ENCODE measurements at regions not wholly inside any gene's neighbourhood (a gene's known extent, or its start where the extent isn't known, plus 50 kb on each side); places are given as distances from the start of the nearest gene placed in this dataset.
A peak's percentile ranks its signal among the peaks of the same experiment; 100 is the strongest.

DNA sequence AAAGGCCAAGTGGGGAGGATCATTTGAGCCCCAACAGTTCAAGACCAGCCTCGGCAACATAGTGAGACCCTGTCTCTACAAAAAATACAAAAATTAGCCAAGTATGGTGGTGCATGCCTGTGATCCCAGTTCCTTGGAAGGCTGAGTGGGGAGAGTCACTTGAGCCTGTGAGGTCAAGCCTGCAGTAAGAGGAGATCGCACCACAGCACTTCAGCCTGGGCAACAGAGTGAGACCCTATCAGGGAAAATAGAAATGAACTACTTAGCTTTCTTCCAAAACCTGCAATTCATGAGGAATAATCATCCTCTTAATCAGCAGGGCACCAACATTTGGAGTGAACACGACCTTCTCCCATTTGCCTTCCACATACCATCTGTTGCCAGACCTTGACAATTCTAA is 96.1 kb downstream of the OR2K2 start:
- FAIRE-seq (no peak), DNase-seq (ENCODE audit: insufficient read length, low spot score) (no peak)
- no peak for TF ChIP-seq POLR2A (IDR thresholded peaks at IDR 0.05; ENCODE audit: low read depth, low read length)

DNA sequence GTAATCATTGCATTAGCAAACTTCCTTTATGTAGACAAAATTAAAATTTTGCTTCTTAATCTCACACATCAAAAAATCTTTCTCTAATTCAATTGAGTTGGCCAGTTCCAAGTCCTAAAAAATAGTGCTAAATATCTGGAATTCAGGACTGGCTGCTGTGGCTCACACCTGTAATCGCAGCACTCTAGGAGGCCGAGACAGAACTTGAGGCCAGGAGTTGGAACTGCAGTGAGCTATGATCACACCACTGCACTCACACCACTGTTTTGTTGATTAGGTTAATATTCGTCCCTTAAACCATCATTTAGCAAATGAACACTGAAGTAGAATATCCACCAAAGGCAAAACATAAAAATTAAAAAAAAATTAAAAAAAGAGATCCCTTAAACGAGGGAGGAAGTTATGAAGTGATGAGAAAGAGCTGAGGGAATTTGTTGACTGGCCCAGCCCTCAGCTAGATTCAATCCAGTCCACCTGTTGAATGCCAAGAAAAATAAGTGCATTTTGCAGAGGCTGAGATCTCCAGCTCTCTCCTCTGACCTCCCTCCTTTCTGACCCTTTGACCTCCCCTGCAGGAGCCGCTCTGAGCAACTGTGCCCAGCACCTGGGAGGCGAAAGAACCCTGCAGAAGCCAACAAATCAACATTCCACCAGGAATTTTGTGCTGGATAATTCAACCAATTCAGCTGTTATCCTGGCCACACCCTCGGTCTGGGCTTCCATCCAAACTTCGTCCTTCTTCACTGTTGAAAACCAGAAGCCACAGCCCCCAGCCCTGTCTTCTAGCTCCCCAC is 96.8 kb downstream of the OR2K2 start:
- DNase-seq (ENCODE audit: insufficient read length, low spot score) (peak; percentile 15), FAIRE-seq (peak; percentile 80)
- TF ChIP-seq POLR2A (IDR thresholded peaks at IDR 0.05; ENCODE audit: low read depth, low read length) = no peak

DNA sequence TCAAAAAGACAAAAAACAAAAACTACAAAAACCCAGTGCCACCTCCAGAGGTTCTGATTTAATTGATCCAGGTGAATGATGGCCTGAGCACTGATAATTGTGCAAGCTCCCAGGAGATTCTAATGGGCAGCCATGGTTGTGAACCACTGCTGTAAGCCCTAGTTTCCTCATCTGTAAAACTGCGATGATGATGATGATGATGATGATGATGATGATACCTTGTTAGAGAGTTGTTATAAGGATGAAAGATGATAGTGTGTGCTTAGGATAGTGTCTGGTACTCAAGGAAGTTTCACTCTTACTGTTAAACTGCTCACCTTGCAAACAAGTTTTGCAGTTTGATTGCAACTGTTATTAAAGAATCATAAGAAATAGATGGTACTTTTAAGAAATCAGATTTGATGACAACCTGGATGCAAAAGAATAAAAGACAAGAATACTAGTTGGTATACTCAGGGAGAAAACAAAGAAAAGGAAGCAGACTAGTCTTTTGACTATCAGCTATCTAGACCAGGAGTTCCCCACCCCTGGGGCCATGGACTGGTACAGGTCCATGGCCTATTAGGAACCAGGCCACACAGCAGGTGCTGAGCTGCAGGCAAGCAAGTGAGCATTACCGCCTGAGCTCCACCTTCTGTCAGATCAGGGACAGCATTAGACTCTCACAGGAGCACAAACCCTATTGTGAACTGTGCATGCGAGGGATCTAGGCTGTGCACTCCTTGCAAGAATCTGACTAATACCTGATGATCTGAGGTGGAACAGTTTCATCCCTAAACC is 98.0 kb downstream of the OR2K2 start:
- FAIRE-seq = peak; percentile 33
- no peak for DNase-seq (ENCODE audit: insufficient read length, low spot score)
- no peak for TF ChIP-seq POLR2A (IDR thresholded peaks at IDR 0.05; ENCODE audit: low read depth, low read length)

DNA sequence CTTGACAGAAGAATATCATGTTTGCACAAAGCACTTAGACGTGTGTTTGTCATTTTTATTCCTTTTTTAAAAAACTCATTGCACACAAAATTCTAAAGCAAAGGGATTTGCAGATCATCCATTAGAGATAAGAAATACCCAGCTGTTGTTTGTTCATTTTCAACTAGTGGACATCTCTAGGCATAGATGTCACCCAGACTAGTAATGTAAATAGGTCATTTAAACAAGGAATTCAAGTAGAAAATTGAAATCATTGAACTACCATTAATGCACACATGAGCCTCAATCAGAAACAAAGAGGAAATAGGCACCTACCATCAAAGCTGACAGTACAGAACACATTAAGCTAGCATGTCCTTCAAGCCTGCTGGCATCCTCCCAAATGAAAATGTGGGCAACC is 107.3 kb downstream of the OR2K2 start:
- TF ChIP-seq POLR2A (IDR thresholded peaks at IDR 0.05; ENCODE audit: low read depth, low read length) = no peak
- DNase-seq (ENCODE audit: insufficient read length, low spot score) (no peak), FAIRE-seq (no peak)

DNA sequence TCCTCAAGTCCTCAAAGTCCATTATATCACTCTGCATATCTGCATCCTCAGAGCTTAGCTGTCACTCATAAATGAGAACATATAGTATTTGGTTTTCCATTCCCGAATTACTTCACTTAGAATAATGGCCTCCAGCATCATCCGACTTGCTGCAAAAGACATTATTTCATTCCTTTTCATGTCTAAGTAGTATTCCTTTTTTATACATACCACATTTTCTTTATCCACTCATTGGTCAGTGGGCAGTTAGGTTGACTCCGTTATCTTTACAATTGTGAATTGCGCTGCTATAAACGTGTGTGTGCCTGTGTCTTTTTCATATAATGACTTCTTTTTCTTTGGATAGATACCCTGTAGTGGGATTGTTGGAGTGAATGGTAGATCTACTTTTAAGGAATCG is 117.2 kb downstream of the OR2K2 start:
- no peak for TF ChIP-seq POLR2A (IDR thresholded peaks at IDR 0.05; ENCODE audit: low read depth, low read length)
- FAIRE-seq = no peak
- no peak for DNase-seq (ENCODE audit: insufficient read length, low spot score)

DNA sequence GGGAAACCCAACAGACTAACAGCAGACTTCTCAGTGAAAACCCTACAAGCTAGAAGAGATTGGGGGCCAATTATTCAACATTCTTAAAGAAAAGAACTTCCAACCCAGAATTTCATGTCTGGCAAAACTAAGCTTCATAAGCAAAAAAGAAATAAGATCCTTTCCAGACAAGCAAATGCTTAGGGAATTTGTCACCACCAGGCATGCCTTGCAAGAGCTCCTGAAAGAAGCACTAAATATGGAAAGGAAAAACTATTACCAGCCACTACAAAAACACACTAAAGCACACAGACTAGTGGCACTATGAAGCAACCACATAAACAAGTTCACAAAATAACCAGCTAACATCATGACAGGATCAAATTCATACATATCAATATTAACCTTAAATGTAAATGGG is 131.1 kb downstream of the OR2K2 start:
- FAIRE-seq (no peak), DNase-seq (ENCODE audit: insufficient read length, low spot score) (no peak)
- TF ChIP-seq POLR2A (IDR thresholded peaks at IDR 0.05; ENCODE audit: low read depth, low read length) = no peak

DNA sequence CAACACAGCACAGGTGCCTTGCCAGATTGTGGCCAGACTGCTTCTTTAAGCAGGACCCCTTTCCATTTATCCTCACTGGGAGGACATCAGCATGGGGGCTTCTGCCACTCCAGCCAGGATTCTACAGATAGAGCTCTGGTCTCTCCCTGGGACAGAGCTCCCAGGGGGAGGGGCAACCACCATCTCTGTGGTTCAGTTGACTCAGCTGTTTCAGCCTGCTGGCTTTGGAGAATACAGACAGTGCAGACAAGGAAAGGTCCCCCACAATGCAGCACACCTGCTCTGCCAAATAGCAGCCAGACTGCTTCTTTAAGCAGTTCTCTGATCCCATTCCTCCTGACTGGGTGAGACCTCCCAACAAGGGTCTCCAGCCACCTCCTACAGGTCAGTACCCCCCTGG is 132.8 kb downstream of the OR2K2 start:
- no peak for FAIRE-seq
- no peak for TF ChIP-seq POLR2A (IDR thresholded peaks at IDR 0.05; ENCODE audit: low read depth, low read length)
- no peak for DNase-seq (ENCODE audit: insufficient read length, low spot score)

DNA sequence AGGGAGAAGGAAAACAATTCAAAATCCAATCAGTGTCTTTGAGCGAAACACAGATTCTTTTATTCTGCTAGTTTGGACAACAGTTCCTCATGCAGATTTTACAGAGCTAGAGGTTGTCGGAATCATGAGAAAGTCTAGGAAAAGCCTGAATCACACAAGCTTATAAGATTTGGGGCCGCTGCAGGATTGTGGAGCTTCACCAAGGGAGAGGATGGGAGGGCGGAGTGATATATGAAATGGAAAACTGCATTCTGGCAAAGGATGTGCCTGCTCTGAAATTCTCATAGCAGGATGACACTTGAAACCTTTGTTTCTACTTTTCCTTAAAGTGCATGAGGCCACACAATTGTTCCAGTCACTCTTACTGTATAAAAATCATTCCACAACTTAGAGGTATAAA is 134.3 kb downstream of the OR2K2 start:
- FAIRE-seq = no peak

DNA sequence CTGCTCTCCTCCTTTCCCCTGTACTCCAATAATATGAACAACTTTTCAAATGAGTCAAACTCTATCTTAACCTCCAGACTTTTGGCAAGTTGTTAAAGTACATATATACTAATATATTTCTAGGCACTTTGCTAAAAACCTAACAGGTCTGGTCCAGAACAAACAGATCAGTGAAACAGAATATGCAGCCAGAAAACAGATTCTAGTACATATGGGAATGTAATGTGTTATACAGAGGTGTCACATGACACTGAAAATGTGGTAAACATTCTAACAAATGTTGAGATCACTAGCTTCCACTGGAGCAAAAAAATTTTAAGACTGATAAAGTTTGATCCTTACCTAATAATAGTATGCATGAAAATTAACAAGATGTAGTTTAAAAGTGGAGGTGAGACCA is 136.9 kb downstream of the OR2K2 start:
- FAIRE-seq (no peak), DNase-seq (ENCODE audit: insufficient read length, low spot score) (no peak)
- no peak for TF ChIP-seq POLR2A (IDR thresholded peaks at IDR 0.05; ENCODE audit: low read depth, low read length)

More for the DNA sequence above, 134.3 kb downstream of the OR2K2 start:
- no peak for TF ChIP-seq POLR2A (IDR thresholded peaks at IDR 0.05; ENCODE audit: low read depth, low read length)
- DNase-seq (ENCODE audit: insufficient read length, low spot score) = no peak

DNA sequence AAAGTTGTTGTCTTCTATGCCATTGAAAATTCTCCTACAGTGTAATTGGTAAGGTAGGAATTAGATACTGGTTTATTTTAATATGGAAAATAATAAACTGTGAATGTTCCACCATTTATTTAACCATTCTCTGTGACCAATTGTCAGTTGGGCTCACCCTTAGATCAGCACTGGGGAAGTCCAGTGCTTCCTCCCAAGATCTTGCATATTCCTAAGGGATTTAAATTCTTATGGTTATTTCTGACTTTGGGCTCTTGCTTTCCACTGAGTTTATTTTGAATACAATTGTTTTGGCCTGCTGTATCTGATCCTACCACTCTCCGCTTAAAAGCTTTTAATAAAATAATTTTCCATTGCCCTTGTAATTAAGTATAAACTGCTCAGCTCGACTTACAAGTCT is 137.4 kb downstream of the OR2K2 start:
- no peak for TF ChIP-seq POLR2A (IDR thresholded peaks at IDR 0.05; ENCODE audit: low read depth, low read length)
- no peak for FAIRE-seq
- no peak for DNase-seq (ENCODE audit: insufficient read length, low spot score)

DNA sequence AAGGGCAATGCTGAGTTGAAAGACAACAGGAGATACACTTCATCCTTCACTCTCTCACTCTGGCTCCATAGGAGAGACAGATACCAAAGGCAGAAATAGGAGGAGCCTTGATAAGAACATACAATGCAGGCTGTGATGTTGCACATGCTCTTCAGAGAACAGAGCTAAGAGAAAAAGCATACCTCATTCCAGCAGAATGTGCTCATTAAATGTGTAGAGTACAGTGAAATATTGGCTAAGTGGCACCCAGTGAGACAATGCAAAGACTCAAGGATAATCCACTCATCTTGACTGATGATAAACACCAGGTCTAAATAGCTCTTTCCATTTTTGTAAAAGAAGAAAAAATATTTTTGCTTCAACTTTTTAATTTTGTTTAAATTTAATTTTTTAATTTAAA is 139.7 kb downstream of the OR2K2 start:
- TF ChIP-seq POLR2A (IDR thresholded peaks at IDR 0.05; ENCODE audit: low read depth, low read length) = no peak
- FAIRE-seq (no peak), DNase-seq (ENCODE audit: insufficient read length, low spot score) (no peak)

DNA sequence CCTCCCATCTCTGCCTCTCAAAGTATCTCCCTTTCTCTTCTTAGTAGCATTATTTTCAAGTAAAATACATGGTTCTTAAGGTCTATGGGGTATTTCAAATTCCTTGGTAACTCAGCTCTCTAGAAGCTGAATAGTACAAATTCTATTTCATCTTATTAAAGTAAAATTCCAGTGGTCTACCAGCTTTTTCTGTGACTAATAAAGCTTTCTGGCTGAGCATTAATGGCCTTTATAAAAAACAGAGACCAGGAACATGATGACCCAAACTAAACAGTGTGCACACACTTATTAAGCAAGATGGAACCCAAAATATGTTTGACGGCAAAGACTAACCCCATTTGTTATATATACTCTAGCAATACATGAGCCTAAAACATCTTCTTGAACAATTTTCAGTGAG is 142.6 kb downstream of the OR2K2 start:
- no peak for FAIRE-seq
- no peak for DNase-seq (ENCODE audit: insufficient read length, low spot score)
- TF ChIP-seq POLR2A (IDR thresholded peaks at IDR 0.05; ENCODE audit: low read depth, low read length) = no peak

DNA sequence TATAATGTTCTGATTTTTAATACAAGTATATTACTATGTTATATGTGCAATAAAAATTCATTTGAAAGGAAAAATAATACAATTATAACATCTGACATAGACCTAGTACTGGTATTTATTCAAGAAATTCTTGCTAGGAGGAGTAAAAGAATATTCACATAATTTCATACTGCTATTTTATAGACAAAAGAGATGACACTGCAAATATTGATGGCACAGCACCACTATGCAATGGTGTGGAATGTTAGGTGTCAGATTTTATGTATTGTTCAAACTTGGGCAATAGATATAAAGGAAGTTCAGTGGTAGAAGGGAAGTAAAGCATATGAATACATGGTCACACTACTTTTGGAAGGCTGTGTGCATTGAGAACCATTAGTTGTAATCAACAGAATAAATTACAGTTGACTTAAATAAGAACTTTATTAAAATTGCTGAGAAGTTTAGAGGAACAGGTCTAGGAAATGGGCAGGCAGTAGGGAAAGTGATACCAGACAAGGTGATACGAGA is 143.9 kb downstream of the OR2K2 start:
- no peak for TF ChIP-seq POLR2A (IDR thresholded peaks at IDR 0.05; ENCODE audit: low read depth, low read length)
- DNase-seq (ENCODE audit: insufficient read length, low spot score) (no peak), FAIRE-seq (no peak)

DNA sequence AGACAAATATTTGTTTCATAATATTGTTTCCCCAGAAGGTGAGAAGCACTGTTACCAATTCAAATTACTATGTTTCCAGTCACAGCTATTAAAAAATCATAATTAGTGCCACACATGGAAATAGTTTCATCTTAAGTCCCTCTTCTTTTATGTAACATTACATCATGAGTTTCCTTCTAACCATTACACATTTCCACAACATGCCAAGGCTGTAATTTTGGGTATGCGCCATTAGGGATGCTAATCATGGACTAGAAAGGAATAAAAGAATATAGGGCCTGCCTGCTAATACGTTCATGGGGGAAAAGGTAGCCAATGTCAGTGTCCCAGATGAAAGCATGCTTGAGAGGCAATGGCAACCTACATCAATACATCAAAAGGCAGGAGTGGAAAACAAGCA is 142.5 kb upstream of the LPAR1 start:
- TF ChIP-seq POLR2A (IDR thresholded peaks at IDR 0.05; ENCODE audit: low read depth, low read length) = no peak
- DNase-seq (ENCODE audit: insufficient read length, low spot score) (no peak), FAIRE-seq (no peak)

DNA sequence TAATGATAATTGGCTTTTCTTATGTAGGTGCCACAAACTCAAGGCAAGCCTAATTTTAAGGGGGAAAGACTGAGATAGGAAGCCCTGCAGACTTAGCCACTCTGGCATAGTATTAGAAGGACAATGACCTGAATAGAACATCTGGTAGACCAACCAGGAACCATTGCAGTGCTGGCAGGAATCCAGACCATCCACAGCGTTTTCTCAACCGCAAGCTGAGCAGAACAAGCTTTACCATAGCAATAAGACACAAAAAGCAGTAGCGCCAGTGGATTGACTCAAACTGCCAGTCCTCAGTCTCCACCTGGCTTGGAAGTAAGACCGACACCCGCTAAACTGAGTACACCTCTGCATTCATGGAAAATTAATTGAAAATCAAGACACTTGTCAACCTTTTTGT is 141.3 kb upstream of the LPAR1 start:
- TF ChIP-seq POLR2A (IDR thresholded peaks at IDR 0.05; ENCODE audit: low read depth, low read length) = no peak
- no peak for DNase-seq (ENCODE audit: insufficient read length, low spot score)
- FAIRE-seq = no peak
